ENCODE measurements at regions not wholly inside any gene's neighbourhood (a gene's known extent, or its start where the extent isn't known, plus 50 kb on each side); places are given as distances from the start of the nearest gene placed in this dataset.

GRCh38 chr11:115941481-115941993 is 437.3 kb upstream of the CADM1 start:
- peak; percentile 90 for DNase-seq

GRCh38 chr11:115941044-115941443 is 436.8 kb upstream of the CADM1 start:
- DNase-seq = peak; percentile 6

- DNase-seq = no peak
These were observed 435.7 kb upstream of the CADM1 start for GRCh38 chr11:115939731-115940421.

GRCh38 chr11:115939104-115939730 is 435.0 kb upstream of the CADM1 start:
- peak; percentile 61 for DNase-seq

GRCh38 chr11:115933564-115933963 is 429.3 kb upstream of the CADM1 start:
- no peak for DNase-seq

- DNase-seq = no peak
These were observed 427.4 kb upstream of the CADM1 start for GRCh38 chr11:115931548-115932083.

GRCh38 chr11:115930886-115931547 is 426.8 kb upstream of the CADM1 start:
- DNase-seq = no peak

GRCh38 chr11:115930291-115930690 is 426.1 kb upstream of the CADM1 start:
- DNase-seq = no peak

- DNase-seq = no peak
These were observed 425.5 kb upstream of the CADM1 start for GRCh38 chr11:115929618-115930129.

GRCh38 chr11:115928811-115929210 is 424.6 kb upstream of the CADM1 start:
- DNase-seq = no peak

- no peak for DNase-seq
These were observed 423.7 kb upstream of the CADM1 start for GRCh38 chr11:115927823-115928329.

GRCh38 chr11:115926601-115927000 is 422.4 kb upstream of the CADM1 start:
- DNase-seq = no peak

GRCh38 chr11:115926138-115926537 is 421.9 kb upstream of the CADM1 start:
- no peak for DNase-seq

GRCh38 chr11:115925568-115926090 is 421.4 kb upstream of the CADM1 start:
- no peak for DNase-seq

GRCh38 chr11:115924744-115925567 is 420.7 kb upstream of the CADM1 start:
- peak; percentile 14 for DNase-seq

- no peak for DNase-seq
These were observed 418.7 kb upstream of the CADM1 start for GRCh38 chr11:115922876-115923275.

GRCh38 chr11:115921986-115922385 is 417.8 kb upstream of the CADM1 start:
- DNase-seq = no peak

- no peak for DNase-seq
These were observed 417.3 kb upstream of the CADM1 start for GRCh38 chr11:115921540-115921939.

- no peak for DNase-seq
These were observed 416.7 kb upstream of the CADM1 start for GRCh38 chr11:115920841-115921480.

GRCh38 chr11:115920092-115920461 is 415.9 kb upstream of the CADM1 start:
- peak; percentile 21 for DNase-seq

Data from fibroblast of skin of scalp (primary cell).